ENCODE measurements at regions not wholly inside any gene's neighbourhood (a gene's known extent, or its start where the extent isn't known, plus 50 kb on each side); places are given as distances from the start of the nearest gene placed in this dataset.

GRCh38 chr10:120741396-120741795, 109.8 kb upstream of the WDR11 start:
- ChIA-PET CTCF (interaction anchor here (0.5 to 8.2 kb wide), 2 partner anchors 317 to 550 kb away, joined by 3 to 178 read pairs; no protein-coding TSS in a partner anchor), POLR2A (no interaction called here)
- no peak for TF ChIP-seq CTCF (IDR thresholded peaks at IDR 0.05; ENCODE audit: unreplicated experiment)
- intact Hi-C loops (cut with micrococcal nuclease): no loop called here
- H3K27ac Mint-ChIP-seq (ENCODE audit: low read depth, unreplicated experiment): no peak overlapping the region
- no peaks in the 10 kb centered on the region for H3K4me1 Mint-ChIP-seq (ENCODE audit: insufficient read depth, unreplicated experiment)
- H3K27me3 Mint-ChIP-seq (ENCODE audit: insufficient read depth, unreplicated experiment): peaks cover 69% of the 10 kb centered on the region
- BruUV-seq (replicated peaks): no TSS peak
- DNase-seq (ENCODE audit: unreplicated experiment): no peak
- H3K9me3 Mint-ChIP-seq (ENCODE audit: unreplicated experiment): no peaks in the 10 kb centered on the region
- H3K36me3 Mint-ChIP-seq (ENCODE audit: insufficient read depth, unreplicated experiment): no peaks in the 10 kb centered on the region
- H3K4me3 Mint-ChIP-seq (ENCODE audit: unreplicated experiment): no peak overlapping the region

GRCh38 chr10:120742373-120742772, 108.8 kb upstream of the WDR11 start:
- no peak for TF ChIP-seq CTCF (IDR thresholded peaks at IDR 0.05; ENCODE audit: unreplicated experiment)
- Mint-ChIP-seq H3K36me3 (ENCODE audit: insufficient read depth, unreplicated experiment) (no peaks in the 10 kb centered on the region), H3K4me1 (ENCODE audit: insufficient read depth, unreplicated experiment) (no peaks in the 10 kb centered on the region), H3K27ac (ENCODE audit: low read depth, unreplicated experiment) (no peak overlapping the region), H3K9me3 (ENCODE audit: unreplicated experiment) (no peaks in the 10 kb centered on the region), H3K4me3 (ENCODE audit: unreplicated experiment) (no peak overlapping the region), H3K27me3 (ENCODE audit: insufficient read depth, unreplicated experiment) (peaks cover 61% of the 10 kb centered on the region)
- intact Hi-C loops (cut with micrococcal nuclease): no loop called here
- CTCF ChIA-PET: no interaction called here
- POLR2A ChIA-PET: no interaction called here
- no TSS peak for BruUV-seq (replicated peaks)
- no peak for DNase-seq (ENCODE audit: unreplicated experiment)

GRCh38 chr10:120744040-120744439, 107.1 kb upstream of the WDR11 start:
- H3K27ac Mint-ChIP-seq (ENCODE audit: low read depth, unreplicated experiment): no peak overlapping the region
- H3K36me3 Mint-ChIP-seq (ENCODE audit: insufficient read depth, unreplicated experiment): no peaks in the 10 kb centered on the region
- no peak for DNase-seq (ENCODE audit: unreplicated experiment)
- no peaks in the 10 kb centered on the region for H3K9me3 Mint-ChIP-seq (ENCODE audit: unreplicated experiment)
- ChIA-PET CTCF (interaction anchor here (0.6 to 1.9 kb wide), 4 partner anchors 49 to 1307 kb away, joined by 3 to 9 read pairs (median 3); no protein-coding TSS in a partner anchor), POLR2A (no interaction called here)
- H3K4me3 Mint-ChIP-seq (ENCODE audit: unreplicated experiment): no peak overlapping the region
- intact Hi-C loops (cut with micrococcal nuclease): no loop called here
- no TSS peak for BruUV-seq (replicated peaks)
- no peaks in the 10 kb centered on the region for H3K4me1 Mint-ChIP-seq (ENCODE audit: insufficient read depth, unreplicated experiment)
- H3K27me3 Mint-ChIP-seq (ENCODE audit: insufficient read depth, unreplicated experiment): peaks cover 53% of the 10 kb centered on the region
- TF ChIP-seq CTCF (IDR thresholded peaks at IDR 0.05; ENCODE audit: unreplicated experiment): no peak

GRCh38 chr10:120746001-120746777, 105.0 kb upstream of the WDR11 start:
- no TSS peak for BruUV-seq (replicated peaks)
- Mint-ChIP-seq H3K4me3 (ENCODE audit: unreplicated experiment) (no peak overlapping the region), H3K27ac (ENCODE audit: low read depth, unreplicated experiment) (no peak overlapping the region), H3K27me3 (ENCODE audit: insufficient read depth, unreplicated experiment) (peaks cover 62% of the 10 kb centered on the region), H3K36me3 (ENCODE audit: insufficient read depth, unreplicated experiment) (no peaks in the 10 kb centered on the region), H3K9me3 (ENCODE audit: unreplicated experiment) (no peaks in the 10 kb centered on the region), H3K4me1 (ENCODE audit: insufficient read depth, unreplicated experiment) (no peaks in the 10 kb centered on the region)
- TF ChIP-seq CTCF (IDR thresholded peaks at IDR 0.05; ENCODE audit: unreplicated experiment): no peak
- CTCF ChIA-PET: interaction anchor here (1.9 kb wide), 1 partner anchor 10 kb away, joined by 7 read pairs; no protein-coding TSS in a partner anchor
- intact Hi-C loops (cut with micrococcal nuclease): no loop called here
- DNase-seq (ENCODE audit: unreplicated experiment): no peak
- POLR2A ChIA-PET: interaction anchor here (0.6 to 0.8 kb wide), 2 partner anchors 57 to 59 kb away, joined by 3 read pairs; no protein-coding TSS in a partner anchor

All from MCF 10A (cell line).